SK-N-SH (cell line): ENCODE measurements at regions not wholly inside any gene's neighbourhood (a gene's known extent, or its start where the extent isn't known, plus 50 kb on each side); places are given as distances from the start of the nearest gene placed in this dataset.

ENCODE experiments used
- CTCF ChIP-seq: fragments of 200-600 bp; sonication (generic); IDR thresholded peaks from 2 replicates; pipeline ENCODE4 v1.6.1; 2017; ENCODE audit warnings: antibody characterized with exemption, mild to moderate bottlenecking, moderate library complexity
- GABPA ChIP-seq: IDR thresholded peaks from 2 replicates; pipeline ENCODE4 v1.4.0; 2012; ENCODE audit warnings: low read depth, mild to moderate bottlenecking
- POLR2AphosphoS5 ChIP-seq: IDR thresholded peaks from 2 replicates; pipeline ENCODE4 v1.6.1; 2012; ENCODE audit warnings: low read depth, low read length
- RXRA ChIP-seq: IDR thresholded peaks from 2 replicates; pipeline ENCODE4 v1.4.0; 2012; ENCODE audit warnings: low read depth, mild to moderate bottlenecking, borderline replicate concordance
- TF ChIP-seq, protein P1 (sequence below): IDR thresholded peaks from 2 replicates; pipeline ENCODE4; 2012

- TF ChIP-seq CTCF (no peak), GABPA (no peak), POLR2AphosphoS5 (no peak), RXRA (no peak)
- TF ChIP-seq, protein P1, sequence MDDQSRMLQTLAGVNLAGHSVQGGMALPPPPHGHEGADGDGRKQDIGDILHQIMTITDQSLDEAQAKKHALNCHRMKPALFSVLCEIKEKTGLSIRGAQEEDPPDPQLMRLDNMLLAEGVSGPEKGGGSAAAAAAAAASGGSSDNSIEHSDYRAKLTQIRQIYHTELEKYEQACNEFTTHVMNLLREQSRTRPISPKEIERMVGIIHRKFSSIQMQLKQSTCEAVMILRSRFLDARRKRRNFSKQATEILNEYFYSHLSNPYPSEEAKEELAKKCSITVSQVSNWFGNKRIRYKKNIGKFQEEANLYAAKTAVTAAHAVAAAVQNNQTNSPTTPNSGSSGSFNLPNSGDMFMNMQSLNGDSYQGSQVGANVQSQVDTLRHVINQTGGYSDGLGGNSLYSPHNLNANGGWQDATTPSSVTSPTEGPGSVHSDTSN = no peak
Observed at GRCh38 chr19:27890696-27891095, 1322.3 kb downstream of the UQCRFS1 start.
